T-cell (primary cell): ENCODE measurements at regions not wholly inside any gene's neighbourhood (a gene's known extent, or its start where the extent isn't known, plus 50 kb on each side); places are given as distances from the start of the nearest gene placed in this dataset.

Experiments used
- ATAC-seq, 4 experiments: fragments of 200-7000 bp in 3 of 4; fragments of 150-1000 bp in 1 of 4; cut with Tn5 transposase; replicated peaks in 1 of 4; 1 replicate in 3 of 4; 2 replicates in 1 of 4; pipeline ENCODE4 v1.10.0; 2021; ENCODE audit warnings: moderate library complexity in 3 of 4, mild to moderate bottlenecking in 2 of 4, moderate number of reproducible peaks in 1 of 4
- CTCF ChIA-PET, 2 donors: fragments of 300-600 bp; sonication (Branson Sonifier 250); formaldehyde crosslinking; loops; one replicate each; lab custom pipeline; 2022; ENCODE audit warnings: antibody characterized with exemption in 2 of 2; lab: Charles Lee
- POLR2A ChIA-PET, 2 donors: fragments of 300-600 bp; sonication (Branson Sonifier 250); formaldehyde crosslinking; loops; one replicate each; lab custom pipeline; 2022; ENCODE audit warnings: antibody characterized with exemption in 2 of 2; lab: Charles Lee
- DNase-seq, 35 experiments: peaks; one replicate each; pipeline versions ENCODE4 v3.0.0 to v3.0.0-alpha.2; 2013 to 2023
- H3K27ac ChIP-seq: one replicate; pipeline ENCODE4 v1.5.1; 2013; ENCODE audit warnings: low read length
- H3K27me3 ChIP-seq, 2 experiments: replicated peaks in 1 of 2; 1 replicate in 1 of 2; 2 replicates in 1 of 2; pipeline versions ENCODE4 v1.6.1 to v1.7.0; 2013; ENCODE audit warnings: low read length in 1 of 2, mixed read lengths in 1 of 2; ENCODE audit not compliant: control insufficient read depth in 2 of 2, insufficient read depth in 2 of 2; ENCODE audit errors: extremely low read depth in 1 of 2
- H3K36me3 ChIP-seq, 2 donors: 1 replicate in 1 of 2; 2 replicates in 1 of 2; pipeline versions ENCODE4 v1.6.1 to v1.7.0; 2013; ENCODE audit warnings: low read length in 1 of 2; ENCODE audit not compliant: control insufficient read depth in 2 of 2, insufficient read depth in 1 of 2; ENCODE audit errors: extremely low read depth in 1 of 2
- H3K4me1 ChIP-seq, 2 experiments: 1 replicate in 1 of 2; 2 replicates in 1 of 2; pipeline versions ENCODE4 v1.6.1 to v1.7.0; 2013; ENCODE audit warnings: low read length in 2 of 2, mixed read lengths in 1 of 2; ENCODE audit not compliant: insufficient read depth in 2 of 2, control insufficient read depth in 1 of 2; ENCODE audit errors: extremely low read depth in 1 of 2
- H3K4me3 ChIP-seq, 2 donors: 1 replicate in 1 of 2; 2 replicates in 1 of 2; pipeline versions ENCODE4 v1.5.1 to v1.7.0; 2013; ENCODE audit warnings: mild to moderate bottlenecking in 2 of 2, low read length in 1 of 2, moderate library complexity in 1 of 2; ENCODE audit not compliant: control insufficient read depth in 1 of 2; ENCODE audit errors: extremely low read depth in 1 of 2
- H3K9me3 ChIP-seq: 2 replicates; pipeline ENCODE4 v1.7.0; 2013
- H3K27ac Mint-ChIP-seq, 2 donors: one replicate each; pipeline ENCODE4 v1.8.0; 2020 to 2021; ENCODE audit warnings: mild to moderate bottlenecking in 2 of 2, mixed read lengths in 2 of 2
- H3K27me3 Mint-ChIP-seq, 2 donors: one replicate each; pipeline ENCODE4 v1.8.0; 2021 to 2022; ENCODE audit warnings: mixed read lengths in 2 of 2
- H3K36me3 Mint-ChIP-seq: one replicate; pipeline ENCODE4 v1.8.0; 2021; ENCODE audit warnings: mixed read lengths
- H3K4me1 Mint-ChIP-seq, 3 donors: one replicate each; pipeline ENCODE4 v1.8.0; 2020 to 2022; ENCODE audit warnings: mixed read lengths in 3 of 3, mild to moderate bottlenecking in 1 of 3
- H3K4me3 Mint-ChIP-seq, 3 donors: one replicate each; pipeline ENCODE4 v1.8.0; 2020 to 2022; ENCODE audit warnings: mild to moderate bottlenecking in 3 of 3, mixed read lengths in 3 of 3, moderate library complexity in 3 of 3
- H3K9me3 Mint-ChIP-seq, 3 donors: one replicate each; pipeline ENCODE4 v1.8.0; 2020 to 2022; ENCODE audit warnings: mixed read lengths in 3 of 3
- WGBS: methylation state at CpG from one replicate; pipeline ENCODE4 v1.1.5; 2013; ENCODE audit warnings: missing lambda C conversion rate; ENCODE audit not compliant: insufficient coverage; 5-methylcytosine and 5-hydroxymethylcytosine counted together

- Mint-ChIP-seq H3K4me1 (no peaks in the 10 kb centered on the region), H3K27ac (no peak overlapping the region), H3K36me3 (no peaks in the 10 kb centered on the region), H3K4me3 (no peak overlapping the region), H3K9me3 (peaks cover 5 to 11% (median 7%) of the 10 kb centered on the region in 3 donors), H3K27me3 (no peaks in the 10 kb centered on the region)
- no peaks in the 10 kb centered on the region for H3K27me3 ChIP-seq
- no peaks in the 10 kb centered on the region for H3K36me3 ChIP-seq
- DNase-seq (no peak), ATAC-seq (no peak)
- no peak overlapping the region for H3K27ac ChIP-seq
- H3K4me3 ChIP-seq: no peak overlapping the region
- ChIA-PET POLR2A (no interaction called here), CTCF (no interaction called here)
- H3K4me1 ChIP-seq: no peaks in the 10 kb centered on the region
- H3K9me3 ChIP-seq: no peaks in the 10 kb centered on the region
- no CpG with 5 or more reads among the region's 5 CpGs for WGBS
Measured at GRCh38 chr3:95424279-95424678, 1361.4 kb downstream of the NSUN3 start.

- Histone ChIP-seq H3K4me3 (no peak overlapping the region), H3K36me3 (no peaks in the 10 kb centered on the region), H3K4me1 (no peaks in the 10 kb centered on the region), H3K27ac (no peak overlapping the region), H3K27me3 (no peaks in the 10 kb centered on the region), H3K9me3 (no peaks in the 10 kb centered on the region)
- H3K4me1 Mint-ChIP-seq: no peaks in the 10 kb centered on the region
- POLR2A ChIA-PET: no interaction called here
- H3K9me3 Mint-ChIP-seq: peaks cover 0 to 20% (median 10%) of the 10 kb centered on the region in 3 donors
- no peaks in the 10 kb centered on the region for H3K27me3 Mint-ChIP-seq
- no peaks in the 10 kb centered on the region for H3K36me3 Mint-ChIP-seq
- ATAC-seq (no peak), DNase-seq (no peak)
- WGBS: 0% methylated on average over 1 of the region's 1 CpG
- CTCF ChIA-PET: no interaction called here
- no peak overlapping the region for H3K27ac Mint-ChIP-seq
- H3K4me3 Mint-ChIP-seq: no peak overlapping the region
Measured at GRCh38 chr3:95434491-95434890, 1371.6 kb downstream of the NSUN3 start.

- H3K9me3 Mint-ChIP-seq: peaks cover 0 to 18% (median 7%) of the 10 kb centered on the region in 3 donors
- H3K4me1 ChIP-seq: no peaks in the 10 kb centered on the region
- H3K9me3 ChIP-seq: no peaks in the 10 kb centered on the region
- ATAC-seq (no peak), DNase-seq (no peak)
- no peak overlapping the region for H3K4me3 ChIP-seq
- no peaks in the 10 kb centered on the region for H3K4me1 Mint-ChIP-seq
- CTCF ChIA-PET: interaction anchor here in 1 of 2 donors (0.8 kb wide), 1 partner anchor 10 kb away, joined by 3 read pairs; no protein-coding TSS in a partner anchor
- H3K36me3 ChIP-seq: no peaks in the 10 kb centered on the region
- H3K36me3 Mint-ChIP-seq: no peaks in the 10 kb centered on the region
- no peak overlapping the region for H3K27ac Mint-ChIP-seq
- POLR2A ChIA-PET: interaction anchor here in 1 of 2 donors (0.6 kb wide), 1 partner anchor 489 kb away, joined by 3 read pairs; no protein-coding TSS in a partner anchor
- H3K27me3 ChIP-seq: no peaks in the 10 kb centered on the region
- H3K4me3 Mint-ChIP-seq: no peak overlapping the region
- H3K27me3 Mint-ChIP-seq: no peaks in the 10 kb centered on the region
- H3K27ac ChIP-seq: no peak overlapping the region
Measured at GRCh38 chr3:95437409-95437808, 1374.5 kb downstream of the NSUN3 start.

- H3K4me3 ChIP-seq: no peak overlapping the region
- no peaks in the 10 kb centered on the region for H3K9me3 ChIP-seq
- CTCF ChIA-PET: no interaction called here
- H3K36me3 Mint-ChIP-seq: no peaks in the 10 kb centered on the region
- no peaks in the 10 kb centered on the region for H3K4me1 ChIP-seq
- H3K27ac Mint-ChIP-seq: no peak overlapping the region
- H3K9me3 Mint-ChIP-seq: peaks cover 0 to 18% (median 7%) of the 10 kb centered on the region in 3 donors
- H3K4me3 Mint-ChIP-seq: no peak overlapping the region
- H3K27me3 Mint-ChIP-seq: no peaks in the 10 kb centered on the region
- no peaks in the 10 kb centered on the region for H3K27me3 ChIP-seq
- ATAC-seq: no peak
- DNase-seq: no peak
- no peaks in the 10 kb centered on the region for H3K36me3 ChIP-seq
- no peaks in the 10 kb centered on the region for H3K4me1 Mint-ChIP-seq
- H3K27ac ChIP-seq: no peak overlapping the region
- POLR2A ChIA-PET: no interaction called here
Measured at GRCh38 chr3:95438274-95438673, 1375.4 kb downstream of the NSUN3 start.

GRCh38 chr3:95442766-95443165 is 1371.6 kb upstream of the EPHA6 start:
- DNase-seq (no peak), ATAC-seq (no peak)
- POLR2A ChIA-PET: interaction anchor here in 1 of 2 donors (0.5 kb wide), 1 partner anchor 9 kb away, joined by 8 read pairs; no protein-coding TSS in a partner anchor
- Mint-ChIP-seq H3K27ac (no peak overlapping the region), H3K36me3 (no peaks in the 10 kb centered on the region), H3K27me3 (no peaks in the 10 kb centered on the region), H3K9me3 (peaks cover 0 to 11% (median 3%) of the 10 kb centered on the region in 3 donors), H3K4me3 (no peak overlapping the region), H3K4me1 (no peaks in the 10 kb centered on the region)
- Histone ChIP-seq H3K36me3 (no peaks in the 10 kb centered on the region), H3K27me3 (no peaks in the 10 kb centered on the region), H3K9me3 (no peaks in the 10 kb centered on the region), H3K27ac (no peak overlapping the region), H3K4me3 (no peak overlapping the region), H3K4me1 (no peaks in the 10 kb centered on the region)
- CTCF ChIA-PET: no interaction called here
- no CpG with 5 or more reads among the region's 2 CpGs for WGBS

- H3K4me3 Mint-ChIP-seq: no peak overlapping the region
- H3K27me3 Mint-ChIP-seq: no peaks in the 10 kb centered on the region
- H3K27ac ChIP-seq: no peak overlapping the region
- POLR2A ChIA-PET: no interaction called here
- ATAC-seq (no peak), DNase-seq (no peak)
- H3K4me3 ChIP-seq: no peak overlapping the region
- H3K36me3 Mint-ChIP-seq: no peaks in the 10 kb centered on the region
- H3K9me3 Mint-ChIP-seq: peaks cover 2 to 10% (median 3%) of the 10 kb centered on the region in 3 donors
- no peaks in the 10 kb centered on the region for H3K27me3 ChIP-seq
- WGBS: no CpG with 5 or more reads among the region's 1 CpG
- H3K36me3 ChIP-seq: no peaks in the 10 kb centered on the region
- no peaks in the 10 kb centered on the region for H3K4me1 ChIP-seq
- no peaks in the 10 kb centered on the region for H3K4me1 Mint-ChIP-seq
- H3K9me3 ChIP-seq: no peaks in the 10 kb centered on the region
- CTCF ChIA-PET: no interaction called here
- H3K27ac Mint-ChIP-seq: no peak overlapping the region
Measured at GRCh38 chr3:95449841-95450240, 1364.6 kb upstream of the EPHA6 start.

GRCh38 chr3:95453242-95453641 is 1361.2 kb upstream of the EPHA6 start:
- peaks cover 3 to 20% (median 4%) of the 10 kb centered on the region in 3 donors for H3K9me3 Mint-ChIP-seq
- no peaks in the 10 kb centered on the region for H3K4me1 ChIP-seq
- CTCF ChIA-PET: no interaction called here
- no peak overlapping the region for H3K4me3 ChIP-seq
- H3K9me3 ChIP-seq: no peaks in the 10 kb centered on the region
- H3K27me3 Mint-ChIP-seq: no peaks in the 10 kb centered on the region
- no CpG with 5 or more reads among the region's 2 CpGs for WGBS
- POLR2A ChIA-PET: no interaction called here
- no peak overlapping the region for H3K27ac ChIP-seq
- ATAC-seq (no peak), DNase-seq (no peak)
- no peaks in the 10 kb centered on the region for H3K36me3 ChIP-seq
- H3K36me3 Mint-ChIP-seq: no peaks in the 10 kb centered on the region
- H3K27me3 ChIP-seq: no peaks in the 10 kb centered on the region
- no peaks in the 10 kb centered on the region for H3K4me1 Mint-ChIP-seq
- H3K27ac Mint-ChIP-seq: no peak overlapping the region
- no peak overlapping the region for H3K4me3 Mint-ChIP-seq
